SK-N-SH (cell line): ENCODE measurements at regions not wholly inside any gene's neighbourhood (a gene's known extent, or its start where the extent isn't known, plus 50 kb on each side); places are given as distances from the start of the nearest gene placed in this dataset.

Source experiments
- CTCF ChIA-PET: fragments of 300-600, 350-600 bp; formaldehyde crosslinking; extraction: SDS; loops from one replicate; lab custom pipeline; 2021; lab: Yijun Ruan, JAX
- POLR2A ChIA-PET: fragments of 350-600 bp; sonication (Branson Sonifier 250); formaldehyde crosslinking; extraction: SDS; loops from one replicate; lab custom pipeline; 2020; ENCODE audit warnings: antibody characterized with exemption, inconsistent platforms; lab: Yijun Ruan, JAX
- DNase-seq: peaks from one replicate; pipeline ENCODE4 v3.0.0; 2012
- H2AFZ ChIP-seq: fragments of 200-600 bp; sonication (generic); 2 replicates; pipeline ENCODE4 v1.8.1; 2016; ENCODE audit warnings: antibody characterized with exemption, mild to moderate bottlenecking, low read depth
- H3F3A ChIP-seq: fragments of 200-600 bp; sonication (generic); replicated peaks from 2 replicates; pipeline ENCODE3; 2016; ENCODE audit warnings: antibody characterized with exemption, mild to moderate bottlenecking; ENCODE audit not compliant: insufficient read depth
- H3K27ac ChIP-seq, 2 experiments: fragments of 200-500 bp in 1 of 2; fragments of 200-600 bp in 1 of 2; sonication (Bioruptor generic) in 1 of 2; sonication (generic), shearing (Covaris generic) in 1 of 2; 2 replicates each; pipeline versions ENCODE4 v1.5.1 to v1.6.1; 2014 to 2016; ENCODE audit warnings: low read depth in 2 of 2, inconsistent platforms in 1 of 2, low read length in 1 of 2, mild to moderate bottlenecking in 1 of 2, mixed read lengths in 1 of 2
- H3K27me3 ChIP-seq: fragments of 200-600 bp; sonication (generic), shearing (Covaris generic); 2 replicates; pipeline ENCODE4 v1.6.1; 2016; ENCODE audit warnings: mixed run types; ENCODE audit not compliant: insufficient read depth
- H3K36me3 ChIP-seq, 2 experiments: fragments of 200-500 bp in 1 of 2; fragments of 200-600 bp in 1 of 2; sonication (Bioruptor generic) in 1 of 2; sonication (generic) in 1 of 2; replicated peaks in 1 of 2; 2 replicates each; pipeline versions ENCODE3 to v1.5.1; 2014 to 2016; ENCODE audit warnings: low read length in 1 of 2, mild to moderate bottlenecking in 1 of 2; ENCODE audit not compliant: insufficient read depth in 2 of 2, control insufficient read depth in 1 of 2
- H3K4me1 ChIP-seq, 2 experiments: fragments of 200-500 bp in 1 of 2; fragments of 200-600 bp in 1 of 2; sonication (Bioruptor generic) in 1 of 2; sonication (generic), shearing (Covaris generic) in 1 of 2; 2 replicates each; pipeline versions ENCODE4 v1.5.1 to v1.6.1; 2014 to 2016; ENCODE audit warnings: low read depth in 1 of 2, low read length in 1 of 2, mixed run types in 1 of 2; ENCODE audit not compliant: insufficient read depth in 2 of 2, control insufficient read depth in 1 of 2
- H3K4me2 ChIP-seq: fragments of 200-600 bp; sonication (generic), shearing (Covaris generic); 2 replicates; pipeline ENCODE4 v1.6.1; 2017; ENCODE audit warnings: mixed run types
- H3K4me3 ChIP-seq, 2 experiments: fragments of 200-500 bp in 1 of 2; fragments of 200-600 bp in 1 of 2; sonication (Bioruptor generic) in 1 of 2; sonication (generic), shearing (Covaris generic) in 1 of 2; 2 replicates each; pipeline versions ENCODE4 v1.5.1 to v1.8.1; 2014 to 2016; ENCODE audit warnings: low read depth in 2 of 2, inconsistent platforms in 1 of 2, low read length in 1 of 2, mild to moderate bottlenecking in 1 of 2, mixed read lengths in 1 of 2, moderate library complexity in 1 of 2
- H3K79me2 ChIP-seq: fragments of 200-600 bp; sonication (generic); 2 replicates; pipeline ENCODE4 v1.8.1; 2017; ENCODE audit warnings: mild to moderate bottlenecking; ENCODE audit not compliant: insufficient read depth
- H3K9ac ChIP-seq: fragments of 200-600 bp; sonication (generic); 2 replicates; pipeline ENCODE4 v1.6.1; 2017; ENCODE audit warnings: mixed run types
- H3K9me2 ChIP-seq: fragments of 200-600 bp; sonication (generic); 2 replicates; pipeline ENCODE4 v1.6.1; 2017; ENCODE audit warnings: mixed run types
- H3K9me3 ChIP-seq: fragments of 200-600 bp; sonication (generic); 2 replicates; pipeline ENCODE4 v1.6.1; 2017; ENCODE audit warnings: mixed run types, mild to moderate bottlenecking, moderate library complexity
- H4K20me1 ChIP-seq: fragments of 200-600 bp; sonication (generic); 2 replicates; pipeline ENCODE4 v1.6.1; 2017; ENCODE audit warnings: mild to moderate bottlenecking, mixed run types; ENCODE audit not compliant: insufficient read depth
- CTCF ChIP-seq: fragments of 200-600 bp; sonication (generic); IDR thresholded peaks from 2 replicates; pipeline ENCODE4 v1.6.1; 2017; ENCODE audit warnings: antibody characterized with exemption, mild to moderate bottlenecking, moderate library complexity
- EZH2phosphoT487 ChIP-seq: fragments of 200-600 bp; sonication (generic); IDR thresholded peaks from 2 replicates; pipeline ENCODE4 v1.6.1; 2017; ENCODE audit warnings: low read depth, mixed run types, mild to moderate bottlenecking, antibody characterized with exemption, moderate library complexity, borderline replicate concordance
- FOXJ3 ChIP-seq: sonication (generic); formaldehyde crosslinking; IDR thresholded peaks from 2 replicates; pipeline ENCODE4 v1.5.1; 2020; ENCODE audit warnings: mild to moderate bottlenecking, missing genetic modification reagents
- FOXM1 ChIP-seq: IDR thresholded peaks from 2 replicates; pipeline ENCODE4 v1.4.0; 2012; ENCODE audit warnings: low read depth, mild to moderate bottlenecking
- GABPA ChIP-seq: IDR thresholded peaks from 2 replicates; pipeline ENCODE4 v1.4.0; 2012; ENCODE audit warnings: low read depth, mild to moderate bottlenecking
- GATA2 ChIP-seq: sonication (generic); formaldehyde crosslinking; IDR thresholded peaks from 2 replicates; pipeline ENCODE4 v1.5.0; 2020; ENCODE audit warnings: mild to moderate bottlenecking, missing genetic modification reagents
- JUND ChIP-seq: IDR thresholded peaks from 2 replicates; pipeline ENCODE4 v1.4.0; 2012
- MAX ChIP-seq: IDR thresholded peaks from 2 replicates; pipeline ENCODE4 v1.4.0; 2012; ENCODE audit warnings: low read depth
- NRF1 ChIP-seq: IDR thresholded peaks from 2 replicates; pipeline ENCODE4 v1.6.1; 2012; ENCODE audit warnings: low read depth, mild to moderate bottlenecking, low read length
- RAD21 ChIP-seq: IDR thresholded peaks from 2 replicates; pipeline ENCODE4 v1.6.1; 2012; ENCODE audit warnings: mild to moderate bottlenecking, low read length
- REST ChIP-seq: IDR thresholded peaks from 2 replicates; pipeline ENCODE4 v1.6.1; 2012; ENCODE audit warnings: mild to moderate bottlenecking, low read depth, low read length, moderate library complexity
- RFX5 ChIP-seq: IDR thresholded peaks from 2 replicates; pipeline ENCODE4 v1.6.1; 2012; ENCODE audit warnings: mild to moderate bottlenecking, improper control_type of control experiment, low read length
- SIN3A ChIP-seq: IDR thresholded peaks from 2 replicates; pipeline ENCODE4 v1.6.1; 2012; ENCODE audit warnings: low read depth, mild to moderate bottlenecking, low read length, moderate library complexity, borderline replicate concordance
- SMC3 ChIP-seq: IDR thresholded peaks from 2 replicates; pipeline ENCODE4 v1.6.1; 2012; ENCODE audit warnings: low read depth, low read length, improper control_type of control experiment
- TAF1 ChIP-seq: IDR thresholded peaks from 2 replicates; pipeline ENCODE4 v1.6.1; 2012; ENCODE audit warnings: low read depth, mild to moderate bottlenecking, low read length, moderate library complexity, borderline replicate concordance
- TCF12 ChIP-seq: IDR thresholded peaks from 2 replicates; pipeline ENCODE4 v1.4.0; 2012
- USF1 ChIP-seq: IDR thresholded peaks from 2 replicates; pipeline ENCODE4 v1.4.0; 2012; ENCODE audit warnings: low read depth, borderline replicate concordance
- YY1 ChIP-seq: IDR thresholded peaks from 2 replicates; pipeline ENCODE4 v1.4.0; 2012; ENCODE audit warnings: low read depth, mild to moderate bottlenecking
- WGBS: methylation state at CpG from one replicate; pipeline ENCODE4 v1.1.6; 2017; ENCODE audit warnings: low lambda C conversion rate; 5-methylcytosine and 5-hydroxymethylcytosine counted together

- Histone ChIP-seq H3K27me3 (no peaks in the 10 kb centered on the region; the same call in 1 of the 2 replicates), H4K20me1 (no peaks in the 10 kb centered on the region), H3K27ac (no peak overlapping the region), H3K9ac (no peak overlapping the region), H3F3A (no peaks in the 10 kb centered on the region), H3K79me2 (no peaks in the 10 kb centered on the region), H2AFZ (no peak overlapping the region), H3K4me2 (no peak overlapping the region), H3K4me3 (no peak overlapping the region; a peak in 1 of 4 replicates), H3K4me1 (no peaks in the 10 kb centered on the region), H3K9me2 (no peaks in the 10 kb centered on the region), H3K9me3 (no peaks in the 10 kb centered on the region), H3K36me3 (no peaks in the 10 kb centered on the region)
- ChIA-PET POLR2A (no interaction called here), CTCF (interaction anchor here (0.6 to 3.0 kb wide), 21 partner anchors 9 to 1048 kb away, joined by 3 to 26 read pairs (median 3); no protein-coding TSS in a partner anchor)
- peak; percentile 56 for DNase-seq
- 25% methylated on average over 8 of the region's 8 CpGs for WGBS
- TF ChIP-seq CTCF, result peak; percentile 76
- TF ChIP-seq RAD21, result peak; percentile 79
- TF ChIP-seq SMC3, result peak; percentile 68
- TF ChIP-seq SIN3A, result no peak
Observed at GRCh38 chr13:39144941-39145533, 106.8 kb downstream of the NHLRC3 start.

- Histone ChIP-seq H3K27me3 (no peaks in the 10 kb centered on the region; the same call in 1 of the 2 replicates), H2AFZ (no peak overlapping the region), H3K9me2 (no peaks in the 10 kb centered on the region), H3K4me2 (no peak overlapping the region), H3K9ac (no peak overlapping the region), H3K9me3 (no peaks in the 10 kb centered on the region), H3K4me1 (no peaks in the 10 kb centered on the region), H3F3A (no peaks in the 10 kb centered on the region), H3K79me2 (no peaks in the 10 kb centered on the region), H4K20me1 (no peaks in the 10 kb centered on the region), H3K27ac (no peak overlapping the region), H3K36me3 (no peaks in the 10 kb centered on the region), H3K4me3 (no peak overlapping the region)
- no peak for DNase-seq
- 59% methylated on average over 5 of the region's 5 CpGs for WGBS
- ChIA-PET POLR2A (no interaction called here), CTCF (interaction anchor here (0.9 kb wide), 1 partner anchor 463 kb away, joined by 4 read pairs; no protein-coding TSS in a partner anchor)
- no peak for TF ChIP-seq GATA2 (CRISPR knock-in tag)
- TF ChIP-seq TCF12, result no peak
- TF ChIP-seq JUND, result no peak
- TF ChIP-seq SIN3A, result no peak
- no peak for TF ChIP-seq TAF1
- TF ChIP-seq FOXJ3, result no peak
- TF ChIP-seq MAX, result no peak
- TF ChIP-seq EZH2phosphoT487, result no peak
- no peak for TF ChIP-seq GABPA
- no peak for TF ChIP-seq RFX5
- no peak for TF ChIP-seq REST
- no peak for TF ChIP-seq YY1
- TF ChIP-seq USF1, result no peak
- no peak for TF ChIP-seq NRF1
- TF ChIP-seq FOXM1, result no peak
Observed at GRCh38 chr13:39148513-39148961, 110.3 kb downstream of the NHLRC3 start.
